Myocyte (in vitro differentiated cells): ENCODE measurements at regions not wholly inside any gene's neighbourhood (a gene's known extent, or its start where the extent isn't known, plus 50 kb on each side); places are given as distances from the start of the nearest gene placed in this dataset.
A peak's percentile ranks its signal among the peaks of the same experiment; 100 is the strongest.

Source experiments
- DNase-seq: peaks from one replicate; pipeline ENCODE4 v3.0.0-alpha.2; 2012; ENCODE audit warnings: low read depth

- DNase-seq, result no peak
Measured at GRCh38 chr10:59595593-59595992, 114.1 kb downstream of the SLC16A9 start.

- no peak for DNase-seq
Measured at GRCh38 chr10:59593768-59594167, 115.9 kb downstream of the SLC16A9 start.

- no peak for DNase-seq
Measured at GRCh38 chr10:59589796-59590195, 119.9 kb downstream of the SLC16A9 start.

- DNase-seq, result no peak
Measured at GRCh38 chr10:59588791-59589190, 120.9 kb downstream of the SLC16A9 start.

- DNase-seq, result no peak
Measured at GRCh38 chr10:59587756-59588140, 121.9 kb downstream of the SLC16A9 start.

GRCh38 chr10:59587083-59587755 lies 122.4 kb downstream of the SLC16A9 start:
- DNase-seq, result no peak

- peak; percentile 19 for DNase-seq
Measured at GRCh38 chr10:59586407-59586891, 123.2 kb downstream of the SLC16A9 start.

- DNase-seq, result peak; percentile 48
Measured at GRCh38 chr10:59585046-59585700, 124.5 kb downstream of the SLC16A9 start.

GRCh38 chr10:59582780-59583179 lies 126.9 kb downstream of the SLC16A9 start:
- no peak for DNase-seq

- no peak for DNase-seq
Measured at GRCh38 chr10:59582058-59582457, 127.6 kb downstream of the SLC16A9 start.

- peak; percentile 61 for DNase-seq
Measured at GRCh38 chr10:59580026-59580863, 129.4 kb downstream of the SLC16A9 start.

GRCh38 chr10:59578741-59579140 lies 130.9 kb downstream of the SLC16A9 start:
- DNase-seq, result no peak

GRCh38 chr10:59577984-59578383 lies 131.7 kb downstream of the SLC16A9 start:
- DNase-seq, result no peak

GRCh38 chr10:59575269-59575668 lies 134.4 kb downstream of the SLC16A9 start:
- peak; percentile 33 for DNase-seq

- no peak for DNase-seq
Measured at GRCh38 chr10:59563531-59563930, 146.1 kb downstream of the SLC16A9 start.

- no peak for DNase-seq
Measured at GRCh38 chr10:59562126-59562525, 147.5 kb downstream of the SLC16A9 start.

- no peak for DNase-seq
Measured at GRCh38 chr10:59561477-59562121, 148.1 kb downstream of the SLC16A9 start.

GRCh38 chr10:59560990-59561389 lies 148.7 kb downstream of the SLC16A9 start:
- DNase-seq, result no peak

GRCh38 chr10:59560161-59560560 lies 149.5 kb downstream of the SLC16A9 start:
- no peak for DNase-seq

GRCh38 chr10:59558066-59558465 lies 151.6 kb downstream of the SLC16A9 start:
- no peak for DNase-seq

GRCh38 chr10:59557642-59558041 lies 152.0 kb downstream of the SLC16A9 start:
- DNase-seq, result no peak
